ENCODE measurements at regions not wholly inside any gene's neighbourhood (a gene's known extent, or its start where the extent isn't known, plus 50 kb on each side); places are given as distances from the start of the nearest gene placed in this dataset.

GRCh38 chr15:38687775-38688495 lies 123.3 kb upstream of the RASGRP1 start:
- intact Hi-C loops (cut with micrococcal nuclease; ENCODE audit: unreplicated experiment), result no loop called here
- BruUV-seq (replicated peaks), result no TSS peak
- H3K9me3 ChIP-seq (ENCODE audit: low read length), result no peaks in the 10 kb centered on the region
- H3K4me1 ChIP-seq (ENCODE audit: insufficient read depth, low read length), result no peaks in the 10 kb centered on the region
- ATAC-seq (no peak), FAIRE-seq (no peak), DNase-seq (ENCODE audit: low spot score) (no peak)
- H3K4me2 ChIP-seq (ENCODE audit: low read depth, low read length), result no peak overlapping the region
- H2AFZ ChIP-seq (ENCODE audit: low read length), result no peak overlapping the region
- no peaks in the 10 kb centered on the region; a peak in 2 of 5 replicates for H3K27me3 ChIP-seq (ENCODE audit: control insufficient read depth in 1 of 2, insufficient read depth in 2 of 2, low read length in 2 of 2)
- ChIA-PET POLR2A (no interaction called here), CTCF (ENCODE audit: low intra/inter-chr PET ratio, low total read pairs) (interaction anchor here (0.6 kb wide), 1 partner anchor 685 kb away, joined by 3 read pairs; no protein-coding TSS in a partner anchor)
- no peak overlapping the region for H3K27ac ChIP-seq (ENCODE audit: extremely low read length, insufficient read depth, low read length)
- H3K79me2 ChIP-seq (ENCODE audit: insufficient read depth, low read length), result no peaks in the 10 kb centered on the region
- H3K36me3 ChIP-seq (replicated peaks in 1 of 2; ENCODE audit: control insufficient read depth in 1 of 2, insufficient read depth in 2 of 2, low read length in 2 of 2), result no peaks in the 10 kb centered on the region
- no peak for TF ChIP-seq KLF12 (CRISPR knock-in tag; IDR thresholded peaks at IDR 0.05; ENCODE audit: borderline replicate concordance)
- no peak for TF ChIP-seq NFE2L2 (IDR thresholded peaks at IDR 0.05; ENCODE audit: low read length)
- no peak for TF ChIP-seq ZNF543 (CRISPR knock-in tag; IDR thresholded peaks at IDR 0.05)
- no peak for TF ChIP-seq ZNF737 (CRISPR knock-in tag; IDR thresholded peaks at IDR 0.05; ENCODE audit: borderline replicate concordance)
- TF ChIP-seq AGO1 (IDR thresholded peaks at IDR 0.05; ENCODE audit: low read depth, low read length, poor library complexity, severe bottlenecking), result no peak
- no peak for TF ChIP-seq ZIK1 (CRISPR knock-in tag; IDR thresholded peaks at IDR 0.05; ENCODE audit: borderline replicate concordance, low read depth)
- TF ChIP-seq DBP (CRISPR knock-in tag; IDR thresholded peaks at IDR 0.05; ENCODE audit: not compliant biosample characterization), result no peak
- TF ChIP-seq REST (IDR thresholded peaks at IDR 0.05; ENCODE audit: borderline replicate concordance in 1 of 2, low read depth in 1 of 2, low read length in 2 of 2), result no peak
- H4K20me1 ChIP-seq (ENCODE audit: insufficient read depth, low read length), result no peaks in the 10 kb centered on the region
- H3K4me3 ChIP-seq (replicated peaks in 1 of 3; ENCODE audit: insufficient read depth in 1 of 3, low read depth in 2 of 3, low read length in 3 of 3), result no peak overlapping the region
- H3K9ac ChIP-seq (ENCODE audit: insufficient read depth, low read depth, low read length), result no peak overlapping the region
- whole genome bisulfite sequencing (ENCODE audit: low lambda C conversion rate), result 11% methylated on average over 7 of the region's 7 CpGs
- in situ Hi-C loops (cut with HindIII; ENCODE audit: extremely low pct_ligation_motif_present, low pct_unique_long_range_greater_than_20kb), result loop anchor here (5.0 to 25.0 kb wide), 3 partner anchors 213 to 676 kb away; no protein-coding TSS in a partner anchor
